GM19239 (cell line): ENCODE measurements at regions not wholly inside any gene's neighbourhood (a gene's known extent, or its start where the extent isn't known, plus 50 kb on each side); places are given as distances from the start of the nearest gene placed in this dataset.
A peak's percentile ranks its signal among the peaks of the same experiment; 100 is the strongest.

ENCODE experiments used
- DNase-seq: peaks from one replicate; pipeline ENCODE4 v3.0.0; 2011; ENCODE audit warnings: low spot score; ENCODE audit not compliant: insufficient read length
- FAIRE-seq: peaks from 2 replicates; lab custom pipeline; 2011; peaks lifted over from hg19 to GRCh38; lab: Jason Lieb, UNC

DNA sequence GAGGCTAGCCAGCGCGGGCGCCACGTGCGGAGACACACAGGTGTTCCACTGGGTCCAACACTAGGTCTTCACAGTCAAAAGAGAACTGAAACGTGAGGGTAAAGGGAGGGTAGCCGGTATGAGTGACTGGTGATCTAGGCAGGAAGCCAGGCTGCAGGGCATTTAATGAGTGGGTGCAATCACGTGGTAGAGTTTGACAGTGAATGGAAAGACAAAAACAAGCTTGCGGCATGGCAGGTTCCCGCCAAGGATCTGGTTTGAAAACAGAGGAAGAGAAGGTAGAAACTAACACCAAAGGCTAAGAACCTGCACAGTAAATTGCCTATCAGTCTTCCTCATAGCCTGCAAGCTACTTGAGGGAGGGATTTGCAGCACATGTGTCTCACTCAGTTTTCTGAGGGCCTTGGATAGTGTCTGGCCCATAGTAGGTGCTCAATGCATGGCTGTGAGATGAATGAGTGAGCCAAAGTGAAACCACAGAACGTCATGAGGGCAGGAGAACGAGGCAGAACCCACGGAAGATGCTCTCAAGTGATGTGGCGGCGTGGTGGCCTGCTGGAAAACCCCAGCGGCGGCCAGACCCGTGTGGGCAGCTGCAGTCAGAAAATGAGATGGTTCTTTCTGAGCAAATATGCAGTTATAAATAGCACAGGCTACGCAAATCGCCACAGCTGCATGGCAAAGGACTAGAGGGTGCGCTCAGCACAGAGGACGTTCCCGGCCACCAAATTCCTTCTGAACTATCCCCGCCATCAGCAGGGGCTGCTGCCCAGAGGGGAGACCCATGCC lies 183.6 kb upstream of the NFE2L3 start:
- FAIRE-seq (peak; percentile 99), DNase-seq (peak; percentile 17)

DNA sequence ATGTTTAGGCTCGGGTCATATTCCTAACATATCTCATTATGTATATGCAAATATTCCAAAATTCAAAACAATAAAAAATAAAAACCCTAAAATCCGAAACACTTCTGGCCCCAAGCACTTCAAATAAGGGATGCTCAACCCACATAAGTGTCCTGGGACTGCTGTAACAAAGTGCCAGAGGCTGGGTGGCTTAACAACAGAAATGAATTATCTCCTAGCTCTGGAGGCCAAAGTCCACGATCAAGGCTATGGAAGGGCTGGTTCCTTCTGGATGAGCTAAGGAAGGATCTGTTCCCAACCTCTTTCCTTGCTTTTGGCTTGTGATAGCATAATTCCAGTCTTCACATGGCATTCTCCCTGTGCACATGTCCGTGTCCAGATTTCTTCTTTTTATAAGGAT lies 181.6 kb upstream of the NFE2L3 start:
- DNase-seq: no peak

DNA sequence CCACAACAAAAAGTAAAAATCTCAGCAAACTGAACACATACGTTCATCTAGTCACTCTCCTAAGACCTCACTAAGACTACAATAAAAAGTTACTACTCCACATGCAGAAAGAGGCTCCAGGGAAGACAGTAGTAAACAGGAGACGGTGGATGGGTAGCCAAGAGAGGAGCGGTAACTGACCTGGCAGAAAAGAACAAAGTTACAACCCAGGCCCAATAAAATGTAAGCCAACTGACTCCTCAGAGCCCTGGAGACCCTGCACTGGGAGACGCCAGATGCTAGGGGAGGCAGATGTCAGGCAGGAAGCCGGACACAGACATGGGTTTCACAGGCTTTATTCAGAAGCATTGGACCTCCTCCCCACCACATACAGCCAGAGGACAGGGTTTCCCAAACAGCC lies 181.1 kb upstream of the NFE2L3 start:
- no peak for FAIRE-seq
- DNase-seq: no peak

More for the DNA sequence above, 181.6 kb upstream of the NFE2L3 start:
- peak; percentile 59 for FAIRE-seq

DNA sequence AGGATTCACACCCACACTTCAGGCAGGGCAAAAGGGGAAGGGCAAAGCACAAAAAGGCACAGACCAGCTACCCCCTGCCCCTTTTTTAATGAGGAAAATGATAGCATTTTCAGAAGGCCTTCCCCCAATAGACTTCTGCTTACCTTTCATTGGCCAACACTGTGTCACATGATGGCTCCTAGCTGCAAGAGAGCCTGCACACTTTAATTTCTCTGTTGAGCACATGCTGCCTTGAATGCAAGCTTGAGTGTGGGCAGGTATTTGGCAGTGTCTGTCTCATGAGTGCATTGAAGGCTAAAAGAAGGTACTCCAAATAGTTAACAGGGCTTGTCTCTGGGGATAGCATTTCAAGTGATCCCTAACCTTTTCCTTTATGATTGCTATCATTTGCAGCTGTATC lies 175.4 kb upstream of the NFE2L3 start:
- DNase-seq (no peak), FAIRE-seq (no peak)

DNA sequence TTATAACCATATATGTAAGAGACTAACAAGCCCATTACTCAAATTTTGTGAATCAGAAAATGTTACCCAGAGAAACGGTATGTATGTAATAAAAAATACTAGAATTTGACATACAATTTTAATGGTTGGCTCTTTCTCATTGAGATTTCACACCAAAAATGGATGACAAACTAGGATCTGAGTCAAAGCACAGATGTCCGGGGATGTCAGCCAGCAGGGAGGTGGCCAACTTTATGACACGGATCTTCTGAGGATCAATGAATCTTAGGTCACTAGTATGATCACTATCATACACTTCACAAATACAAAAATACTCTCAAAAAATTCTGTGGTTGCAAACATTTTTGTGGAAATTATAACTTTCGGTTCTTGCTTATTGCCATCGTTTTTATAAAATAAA lies 173.5 kb upstream of the NFE2L3 start:
- DNase-seq: no peak
- FAIRE-seq: no peak

DNA sequence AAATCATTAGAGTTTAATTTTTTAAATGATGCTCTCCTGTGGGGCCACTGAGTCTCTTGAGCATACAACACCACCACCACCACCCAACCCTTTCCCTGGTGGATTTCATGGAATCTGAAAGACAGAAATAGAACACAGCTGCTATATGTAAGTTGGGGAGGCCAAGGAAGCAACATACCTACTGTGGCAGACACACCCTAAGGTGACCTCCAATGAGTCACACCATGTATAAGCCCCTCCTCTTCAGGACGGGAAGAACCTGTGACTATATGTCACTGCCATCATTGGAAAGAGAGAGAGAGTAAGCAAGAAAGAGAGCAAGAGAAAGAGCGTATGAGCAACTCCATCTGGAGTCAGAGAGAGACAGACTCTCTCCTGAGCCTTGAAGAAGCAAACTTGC lies 172.4 kb upstream of the NFE2L3 start:
- DNase-seq: no peak

DNA sequence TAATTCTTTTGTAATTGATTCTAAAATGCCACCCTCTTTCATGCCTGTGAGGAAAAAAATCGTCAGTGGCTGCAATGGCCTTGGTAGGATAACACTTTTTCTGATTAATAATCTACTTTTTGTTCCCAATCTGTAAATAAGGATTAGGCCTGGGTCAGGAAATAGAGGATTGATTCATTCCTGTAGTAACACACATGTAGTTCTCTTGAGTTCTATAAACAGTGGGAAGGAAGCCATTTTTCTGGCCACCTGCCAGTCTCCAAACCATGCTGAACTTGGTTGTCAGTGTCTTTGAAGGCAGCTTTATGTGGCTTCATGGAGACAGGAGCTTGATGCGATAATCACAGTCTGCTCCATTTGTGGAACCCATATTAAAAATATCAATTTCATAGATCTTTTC lies 169.3 kb upstream of the NFE2L3 start:
- DNase-seq (no peak), FAIRE-seq (no peak)

More for the DNA sequence above, 172.4 kb upstream of the NFE2L3 start:
- no peak for FAIRE-seq

DNA sequence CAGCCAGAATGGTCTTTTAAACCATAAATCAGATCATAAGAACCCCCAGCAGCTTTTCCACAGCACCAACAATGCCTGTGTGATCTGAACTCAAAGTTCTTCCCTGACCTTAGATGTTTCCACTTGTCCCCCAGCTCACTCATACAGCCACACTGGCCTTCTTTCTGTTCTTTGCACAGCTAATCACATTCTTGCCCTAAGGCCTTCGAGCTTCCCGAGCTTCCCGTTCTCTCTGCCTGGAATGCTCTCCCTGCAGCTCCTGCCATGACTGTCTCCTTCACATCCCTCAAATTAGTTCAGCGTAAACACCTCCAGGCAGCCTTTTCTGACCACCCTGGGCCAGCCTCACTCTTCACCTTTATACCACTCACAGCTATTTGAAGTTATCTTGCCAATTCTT lies 166.8 kb upstream of the NFE2L3 start:
- FAIRE-seq (no peak), DNase-seq (no peak)

DNA sequence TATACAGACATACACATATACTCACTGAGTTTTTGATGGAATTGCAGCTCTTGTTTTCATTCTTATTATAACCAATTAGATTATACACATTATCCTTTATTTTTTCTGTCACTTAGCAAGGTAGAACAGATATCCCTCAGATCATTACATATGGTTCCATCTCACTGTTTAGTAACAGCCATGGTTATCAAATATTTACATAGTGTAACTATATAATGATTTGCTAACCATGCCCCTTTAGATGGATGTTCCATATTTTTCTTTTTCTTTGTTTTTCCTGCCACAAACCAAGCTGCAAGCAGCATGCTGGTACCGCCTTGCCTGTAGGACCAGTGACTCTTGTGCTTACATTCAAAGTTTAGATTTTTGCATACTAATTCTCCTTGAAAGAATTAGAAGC lies 163.4 kb upstream of the NFE2L3 start:
- no peak for DNase-seq
- no peak for FAIRE-seq

DNA sequence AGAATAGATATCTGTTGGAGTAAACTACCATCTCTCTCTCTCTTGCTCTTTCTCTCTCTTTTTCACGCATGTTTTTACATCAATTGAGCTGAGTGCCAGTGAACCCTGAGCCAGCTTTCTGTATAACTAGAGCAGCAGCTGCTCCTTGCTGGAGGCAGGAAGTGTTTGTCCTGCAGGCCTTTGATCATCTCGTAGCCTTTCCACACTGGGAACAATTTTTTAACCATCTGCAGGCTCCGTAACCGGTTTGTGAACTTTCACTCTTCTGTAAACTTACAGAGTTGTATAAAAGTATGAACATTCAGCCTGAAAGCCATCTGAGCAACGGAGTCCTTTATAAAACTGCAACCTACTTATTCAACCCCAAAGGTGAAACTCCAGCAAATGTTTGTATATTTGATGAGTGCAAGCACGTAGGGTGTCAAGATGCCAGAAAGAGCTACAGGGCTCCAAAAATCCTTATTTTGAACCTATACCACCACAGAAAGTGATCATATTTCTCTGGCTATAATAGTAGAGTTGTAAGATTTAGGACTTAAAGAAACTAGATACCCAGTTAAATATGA lies 162.8 kb upstream of the NFE2L3 start:
- no peak for DNase-seq
- peak; percentile 18 for FAIRE-seq

DNA sequence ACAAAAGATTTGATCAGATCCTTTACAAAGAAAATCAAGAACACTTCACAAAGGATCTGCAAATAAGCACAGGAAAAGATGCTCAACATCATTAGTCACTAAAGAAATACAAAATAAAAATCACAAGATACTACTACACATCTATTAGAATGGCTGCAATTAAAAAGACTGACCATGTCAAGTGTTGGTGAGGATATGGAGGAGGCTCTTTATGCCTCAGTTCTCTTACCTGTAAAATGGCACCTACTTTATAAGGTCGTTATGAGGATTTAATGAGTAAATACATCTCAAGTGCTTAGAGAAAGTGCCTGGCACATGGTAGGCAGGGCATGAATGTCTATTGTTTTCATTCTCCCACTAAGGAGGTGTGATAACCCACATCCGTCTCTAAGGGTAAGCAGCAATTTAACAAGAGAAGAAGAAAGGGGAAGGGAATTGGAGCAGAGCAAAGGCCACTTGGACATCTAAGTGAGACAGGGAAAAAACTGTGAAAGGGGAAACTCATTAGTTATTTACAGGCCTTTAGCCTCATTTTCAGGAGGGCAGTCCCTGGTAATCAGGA lies 157.5 kb upstream of the NFE2L3 start:
- DNase-seq (no peak), FAIRE-seq (no peak)

DNA sequence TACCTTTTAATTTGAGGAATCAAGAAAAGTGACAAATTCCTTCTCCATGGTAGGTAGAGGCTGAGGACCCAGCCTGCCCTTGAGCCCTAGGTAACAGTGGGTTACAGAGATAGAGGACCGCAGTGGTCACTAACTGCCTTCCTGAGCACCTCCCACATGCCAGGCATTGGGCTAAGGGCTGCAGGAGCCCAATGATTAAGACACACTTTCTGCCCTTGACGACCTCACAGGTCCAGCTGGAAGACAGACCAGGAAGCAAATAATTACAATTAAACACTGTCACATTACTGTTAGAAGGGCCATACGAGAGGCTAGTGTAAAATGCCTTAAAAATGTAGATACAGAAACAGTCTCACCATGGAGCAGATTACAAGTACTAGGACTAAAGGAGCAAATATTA lies 156.8 kb upstream of the NFE2L3 start:
- DNase-seq (no peak), FAIRE-seq (peak; percentile 21)

DNA sequence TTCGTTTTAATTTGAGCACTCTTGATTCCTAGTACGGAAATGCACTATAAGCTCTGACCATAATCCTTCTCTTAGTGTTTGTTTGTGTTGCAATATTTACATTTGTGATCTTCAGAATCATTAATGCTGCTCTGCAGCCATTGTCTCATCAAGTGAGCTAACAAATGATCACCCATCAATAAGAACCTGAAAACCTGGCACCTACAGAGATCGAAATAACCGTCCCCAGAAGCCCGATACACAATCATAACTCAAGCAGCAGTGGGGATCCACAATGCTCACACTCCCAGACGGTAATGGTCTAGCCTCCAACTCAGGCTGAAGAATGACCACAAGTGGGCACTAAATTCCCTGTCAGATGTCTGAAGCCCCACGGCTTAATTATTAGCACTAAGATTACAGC lies 156.0 kb upstream of the NFE2L3 start:
- FAIRE-seq (peak; percentile 42), DNase-seq (no peak)

DNA sequence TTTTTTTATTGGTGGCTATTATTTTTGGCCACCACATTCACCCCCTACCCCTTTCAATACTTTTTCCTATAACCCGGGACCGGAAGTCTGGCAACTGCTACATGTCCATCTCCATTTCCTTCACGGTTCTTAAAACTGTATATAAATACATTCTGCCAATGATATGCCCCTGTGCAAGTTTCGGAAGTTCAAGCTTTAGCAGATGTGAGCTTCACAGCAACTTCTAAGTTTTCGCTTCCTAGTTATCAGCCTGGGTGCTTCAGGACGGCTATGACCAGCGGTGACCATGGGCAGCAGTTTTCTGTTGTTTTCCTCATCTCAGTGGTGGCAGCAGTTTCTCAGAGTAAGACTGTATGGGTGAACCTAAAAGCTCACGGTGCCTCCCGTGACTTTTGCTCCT lies 153.5 kb upstream of the NFE2L3 start:
- DNase-seq (no peak), FAIRE-seq (no peak)

DNA sequence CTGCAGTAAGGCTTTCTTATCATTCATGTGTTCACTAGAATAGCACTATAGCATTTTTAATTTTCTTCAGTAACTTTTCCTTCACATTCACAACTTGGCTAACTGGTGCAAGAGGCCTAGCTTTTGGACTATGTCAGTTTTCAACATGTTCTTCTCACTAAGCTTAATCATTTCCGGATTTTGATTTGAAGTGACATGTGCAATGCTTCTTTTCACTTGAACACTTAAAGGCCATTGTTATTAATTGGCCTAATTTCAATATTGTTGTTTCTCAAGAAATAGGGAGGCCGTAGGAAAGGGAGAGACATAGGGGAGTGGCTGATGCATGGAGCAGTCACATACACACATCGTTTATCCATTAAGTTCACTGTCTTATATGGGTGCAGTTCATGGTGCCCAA lies 151.2 kb upstream of the NFE2L3 start:
- FAIRE-seq: no peak
- no peak for DNase-seq

DNA sequence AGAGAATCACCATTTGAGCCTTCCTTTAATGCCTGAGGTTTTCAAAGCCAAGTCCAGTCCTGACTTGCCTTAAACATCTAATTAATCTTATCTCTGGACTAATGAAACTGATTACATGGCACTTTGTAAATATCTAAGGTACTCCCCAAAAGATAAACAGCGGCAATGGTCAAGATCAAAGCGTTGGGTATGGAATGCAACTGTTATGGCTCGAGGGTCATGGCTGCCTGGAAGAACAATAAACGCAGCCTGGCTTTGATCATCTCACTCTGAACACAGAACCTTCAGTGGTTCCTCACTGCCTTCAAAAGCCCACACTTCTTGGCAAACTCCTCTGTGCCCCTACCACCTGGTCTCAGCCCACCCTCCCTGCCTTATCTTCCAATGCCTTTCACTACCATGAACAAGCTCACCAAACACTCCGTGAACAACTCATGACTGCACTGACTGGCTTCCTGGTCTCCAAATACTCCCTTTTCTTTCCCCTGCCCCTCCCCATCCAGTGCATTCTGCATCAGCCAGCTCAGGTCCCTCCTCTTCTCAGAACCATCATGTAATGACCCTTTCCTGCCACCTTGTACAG lies 150.2 kb upstream of the NFE2L3 start:
- FAIRE-seq (no peak), DNase-seq (no peak)

DNA sequence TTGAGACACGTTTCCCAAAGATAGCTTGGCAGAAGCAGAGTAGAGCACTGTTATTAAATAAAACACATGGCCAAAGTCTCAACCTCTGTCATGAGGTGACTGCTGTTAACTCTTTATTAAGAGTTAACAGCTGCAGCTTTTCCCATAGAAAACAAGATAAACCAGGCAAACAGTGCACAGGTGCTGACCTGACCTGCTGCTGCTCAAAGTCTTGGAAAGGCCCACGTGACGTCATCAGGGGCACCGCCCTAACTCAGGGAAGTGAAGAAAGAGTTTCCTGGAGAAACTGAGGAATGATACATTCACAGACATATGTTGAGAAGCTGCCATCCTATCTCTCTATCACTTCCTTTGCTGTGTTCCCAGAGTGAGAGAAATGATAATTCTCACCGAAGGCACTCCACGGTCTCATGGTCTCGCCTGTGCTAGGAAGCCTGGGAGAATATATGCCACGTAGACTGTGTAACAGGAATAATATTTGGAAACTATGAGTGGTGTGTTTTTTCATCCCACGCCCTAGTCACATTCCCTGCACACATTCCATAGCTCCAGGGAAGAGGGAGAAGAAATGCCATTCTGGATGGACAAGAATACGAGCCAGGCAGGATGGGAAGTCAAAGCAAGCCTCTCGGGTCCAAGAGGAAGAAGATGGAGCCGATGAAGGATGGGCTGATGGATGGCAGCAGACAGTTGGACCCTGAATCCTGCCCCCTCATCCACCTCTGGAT lies 146.2 kb upstream of the NFE2L3 start:
- no peak for DNase-seq
- no peak for FAIRE-seq

DNA sequence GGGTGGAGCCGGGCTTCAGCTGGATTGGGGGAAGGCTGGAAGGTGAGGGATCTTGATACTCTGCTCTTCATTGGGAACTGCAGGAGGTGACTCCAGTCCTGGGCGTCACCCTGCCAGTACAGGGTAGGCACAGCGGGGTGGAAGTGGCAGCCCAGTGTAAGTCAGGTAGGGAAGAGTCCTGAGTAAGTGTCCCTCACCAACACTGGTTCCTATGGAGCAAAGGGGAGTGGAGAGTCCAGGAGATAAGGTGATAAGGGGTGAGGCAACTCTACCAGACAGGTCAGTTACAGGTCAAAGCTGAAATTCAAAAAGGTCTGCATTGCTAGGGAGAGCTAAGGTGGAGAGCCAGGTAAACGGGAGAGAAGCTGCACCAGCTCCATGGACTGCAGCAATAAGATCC lies 145.6 kb upstream of the NFE2L3 start:
- FAIRE-seq (no peak), DNase-seq (no peak)

DNA sequence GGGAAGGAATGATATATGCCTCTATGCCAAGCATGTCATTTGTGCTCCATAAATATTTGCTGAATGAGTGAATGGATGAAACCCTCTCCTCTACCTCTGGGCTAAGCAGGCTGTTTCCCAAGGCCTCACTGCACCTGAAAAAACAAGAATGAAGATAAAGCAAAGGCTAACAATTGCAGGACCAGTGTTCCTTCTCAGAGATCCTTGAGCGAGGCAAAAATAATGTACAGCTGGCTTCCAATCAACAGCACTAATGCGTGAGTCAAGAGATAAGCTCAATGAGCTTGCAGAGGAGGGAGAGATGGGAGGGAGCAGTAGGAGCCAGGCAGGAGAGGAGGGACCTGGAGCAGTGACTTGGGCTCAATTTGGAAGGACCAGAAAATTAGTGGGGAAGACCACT lies 144.5 kb upstream of the NFE2L3 start:
- no peak for DNase-seq
- FAIRE-seq: no peak

DNA sequence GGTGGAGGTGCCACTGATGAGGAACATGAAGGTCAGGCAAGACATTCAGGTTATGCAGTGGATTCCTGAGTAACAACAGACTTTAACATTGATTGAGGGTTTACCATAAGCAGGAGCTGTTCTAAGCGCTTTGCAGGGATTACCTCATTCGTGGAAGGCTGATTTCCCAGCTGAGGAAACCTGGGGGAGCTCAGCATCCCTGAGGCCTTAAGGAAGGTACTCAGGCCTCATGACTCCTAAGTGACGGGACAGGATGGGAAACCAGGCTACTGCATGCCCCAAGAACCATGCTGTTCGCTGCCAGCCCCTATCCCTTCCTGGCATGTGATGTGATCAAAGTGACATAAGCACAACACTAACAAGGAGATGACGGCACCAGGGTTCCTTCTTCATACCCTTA lies 143.6 kb upstream of the NFE2L3 start:
- DNase-seq (no peak), FAIRE-seq (no peak)
